HepG2 (cell line): ENCODE measurements at regions not wholly inside any gene's neighbourhood (a gene's known extent, or its start where the extent isn't known, plus 50 kb on each side); places are given as distances from the start of the nearest gene placed in this dataset.

Experiments
- POLR2A ChIP-seq, 2 experiments: IDR thresholded peaks; 2 replicates each; pipeline ENCODE4 v1.6.1; 2011; ENCODE audit warnings: low read depth in 2 of 2, low read length in 2 of 2, mild to moderate bottlenecking in 1 of 2, moderate library complexity in 1 of 2; ENCODE audit not compliant: insufficient read depth in 1 of 2
- TF ChIP-seq, protein P1 (sequence below): sonication (generic); formaldehyde crosslinking; IDR thresholded peaks from 2 replicates; pipeline ENCODE4 v1.5.1; 2020; ENCODE audit warnings: missing genetic modification reagents, mild to moderate bottlenecking, borderline replicate concordance

- TF ChIP-seq, protein P1, sequence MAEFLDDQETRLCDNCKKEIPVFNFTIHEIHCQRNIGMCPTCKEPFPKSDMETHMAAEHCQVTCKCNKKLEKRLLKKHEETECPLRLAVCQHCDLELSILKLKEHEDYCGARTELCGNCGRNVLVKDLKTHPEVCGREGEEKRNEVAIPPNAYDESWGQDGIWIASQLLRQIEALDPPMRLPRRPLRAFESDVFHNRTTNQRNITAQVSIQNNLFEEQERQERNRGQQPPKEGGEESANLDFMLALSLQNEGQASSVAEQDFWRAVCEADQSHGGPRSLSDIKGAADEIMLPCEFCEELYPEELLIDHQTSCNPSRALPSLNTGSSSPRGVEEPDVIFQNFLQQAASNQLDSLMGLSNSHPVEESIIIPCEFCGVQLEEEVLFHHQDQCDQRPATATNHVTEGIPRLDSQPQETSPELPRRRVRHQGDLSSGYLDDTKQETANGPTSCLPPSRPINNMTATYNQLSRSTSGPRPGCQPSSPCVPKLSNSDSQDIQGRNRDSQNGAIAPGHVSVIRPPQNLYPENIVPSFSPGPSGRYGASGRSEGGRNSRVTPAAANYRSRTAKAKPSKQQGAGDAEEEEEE, result no peak
- no peak for TF ChIP-seq POLR2A (IDR thresholded peaks at IDR 0.05; ENCODE audit: insufficient read depth in 1 of 2, low read depth in 2 of 2, low read length in 2 of 2)
These were observed 525.5 kb upstream of the PTGER4 start for GRCh38 chr5:40154194-40154593.
